ENCODE measurements at regions not wholly inside any gene's neighbourhood (a gene's known extent, or its start where the extent isn't known, plus 50 kb on each side); places are given as distances from the start of the nearest gene placed in this dataset.
"Not testable (repeated sequence)": the region's sequence is repeated elsewhere in the genome, so short reads cannot be mapped to it uniquely, and the experiment has no call there.

DNA sequence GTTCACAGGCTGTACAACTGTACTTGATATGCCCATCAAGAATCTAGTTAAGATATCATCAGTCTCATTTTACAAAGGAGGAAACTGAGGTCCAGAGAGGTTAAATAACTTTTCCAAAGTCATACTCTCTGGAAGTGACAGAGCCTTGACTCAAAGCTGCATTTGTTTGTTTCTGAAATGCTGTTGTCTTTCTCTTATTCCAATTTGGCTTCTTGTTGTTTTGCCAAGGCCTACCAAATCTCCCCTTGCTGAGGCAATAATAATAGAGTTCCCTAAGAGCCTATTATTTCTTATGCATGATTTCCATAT is 79.8 kb upstream of the C12orf71 start:
- Histone ChIP-seq H3K4me3 (ENCODE audit: low read length in 2 of 2) (no peak overlapping the region), H3K4me1 (ENCODE audit: control insufficient read depth, insufficient read depth, low read length) (no peaks in the 10 kb centered on the region), H3K36me3 (ENCODE audit: control insufficient read depth in 2 of 2, insufficient read depth in 2 of 2, low read length in 2 of 2) (no peaks in the 10 kb centered on the region), H3K27ac (ENCODE audit: low read length) (no peak overlapping the region), H3K9me3 (ENCODE audit: control insufficient read depth in 2 of 2, low read length in 2 of 2) (no peaks in the 10 kb centered on the region), H3K27me3 (ENCODE audit: control insufficient read depth in 1 of 2, insufficient read depth in 2 of 2, low read length in 2 of 2) (no peaks in the 10 kb centered on the region), H3K9ac (ENCODE audit: low read length in 2 of 2) (no peak overlapping the region)

GRCh38 chr12:27163048-27163715 is 80.8 kb upstream of the C12orf71 start:
- H3K27ac ChIP-seq (ENCODE audit: low read length), result no peak overlapping the region
- no peak overlapping the region for H3K9ac ChIP-seq (ENCODE audit: low read length in 2 of 2)
- no peak overlapping the region for H3K4me3 ChIP-seq (ENCODE audit: low read length in 2 of 2)
- no peaks in the 10 kb centered on the region for H3K4me1 ChIP-seq (ENCODE audit: control insufficient read depth, insufficient read depth, low read length)
- H3K27me3 ChIP-seq (ENCODE audit: control insufficient read depth in 1 of 2, insufficient read depth in 2 of 2, low read length in 2 of 2), result no peaks in the 10 kb centered on the region
- no peaks in the 10 kb centered on the region for H3K36me3 ChIP-seq (ENCODE audit: control insufficient read depth in 2 of 2, insufficient read depth in 2 of 2, low read length in 2 of 2)
- H3K9me3 ChIP-seq (ENCODE audit: control insufficient read depth in 2 of 2, low read length in 2 of 2), result no peaks in the 10 kb centered on the region

GRCh38 chr12:27163894-27164293 is 80.2 kb upstream of the STK38L start:
- Histone ChIP-seq H3K27ac (ENCODE audit: low read length) (no peak overlapping the region), H3K9ac (ENCODE audit: low read length in 2 of 2) (no peak overlapping the region), H3K36me3 (ENCODE audit: control insufficient read depth in 2 of 2, insufficient read depth in 2 of 2, low read length in 2 of 2) (no peaks in the 10 kb centered on the region), H3K4me3 (ENCODE audit: low read length in 2 of 2) (no peak overlapping the region), H3K4me1 (ENCODE audit: control insufficient read depth, insufficient read depth, low read length) (no peaks in the 10 kb centered on the region), H3K27me3 (ENCODE audit: control insufficient read depth in 1 of 2, insufficient read depth in 2 of 2, low read length in 2 of 2) (no peaks in the 10 kb centered on the region), H3K9me3 (ENCODE audit: control insufficient read depth in 2 of 2, low read length in 2 of 2) (no peaks in the 10 kb centered on the region)

- no peak overlapping the region for H3K27ac ChIP-seq (ENCODE audit: low read length)
- H3K27me3 ChIP-seq (ENCODE audit: control insufficient read depth in 1 of 2, insufficient read depth in 2 of 2, low read length in 2 of 2), result no peaks in the 10 kb centered on the region
- no peak overlapping the region for H3K4me3 ChIP-seq (ENCODE audit: low read length in 2 of 2)
- no peaks in the 10 kb centered on the region for H3K4me1 ChIP-seq (ENCODE audit: control insufficient read depth, insufficient read depth, low read length)
- H3K9ac ChIP-seq (ENCODE audit: low read length in 2 of 2), result no peak overlapping the region
- H3K36me3 ChIP-seq (ENCODE audit: control insufficient read depth in 2 of 2, insufficient read depth in 2 of 2, low read length in 2 of 2), result no peaks in the 10 kb centered on the region
- no peaks in the 10 kb centered on the region for H3K9me3 ChIP-seq (ENCODE audit: control insufficient read depth in 2 of 2, low read length in 2 of 2)
These were observed 79.6 kb upstream of the STK38L start for GRCh38 chr12:27164330-27165040.

DNA sequence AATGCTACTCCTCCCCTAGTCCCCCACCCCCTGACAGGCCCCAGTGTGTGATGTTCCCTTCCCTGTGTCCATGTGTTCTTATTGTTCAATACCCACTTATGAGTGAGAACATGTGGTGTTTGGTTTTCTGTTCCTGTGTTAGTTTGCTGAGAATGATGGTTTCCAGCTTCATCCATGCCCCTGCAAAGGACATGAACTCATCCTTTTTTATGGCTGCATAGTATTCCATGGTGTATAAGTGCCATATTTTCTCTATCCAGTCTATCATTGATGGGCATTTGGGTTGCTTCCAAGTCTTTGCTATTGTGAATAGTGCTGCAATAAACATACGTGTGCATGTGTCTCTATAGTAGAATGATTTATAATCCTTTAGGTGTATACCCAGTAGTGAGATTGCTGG is 78.1 kb upstream of the STK38L start:
- not testable (repeated sequence) for H3K9ac ChIP-seq (ENCODE audit: low read length in 2 of 2); H3K36me3 ChIP-seq (ENCODE audit: control insufficient read depth in 2 of 2, insufficient read depth in 2 of 2, low read length in 2 of 2); H3K9me3 ChIP-seq (ENCODE audit: control insufficient read depth in 2 of 2, low read length in 2 of 2); H3K27me3 ChIP-seq (ENCODE audit: control insufficient read depth in 1 of 2, insufficient read depth in 2 of 2, low read length in 2 of 2); H3K4me3 ChIP-seq (ENCODE audit: low read length in 2 of 2); H3K27ac ChIP-seq (ENCODE audit: low read length); H3K4me1 ChIP-seq (ENCODE audit: control insufficient read depth, insufficient read depth, low read length)

GRCh38 chr12:27171494-27171893 is 72.6 kb upstream of the STK38L start:
- not testable (repeated sequence) for H3K9ac ChIP-seq (ENCODE audit: low read length in 2 of 2); H3K36me3 ChIP-seq (ENCODE audit: control insufficient read depth in 2 of 2, insufficient read depth in 2 of 2, low read length in 2 of 2); H3K4me3 ChIP-seq (ENCODE audit: low read length in 2 of 2); H3K27ac ChIP-seq (ENCODE audit: low read length); H3K4me1 ChIP-seq (ENCODE audit: control insufficient read depth, insufficient read depth, low read length); H3K27me3 ChIP-seq (ENCODE audit: control insufficient read depth in 1 of 2, insufficient read depth in 2 of 2, low read length in 2 of 2)
- peaks cover 0 to 11% of the 10 kb centered on the region in 2 donors for H3K9me3 ChIP-seq (ENCODE audit: control insufficient read depth in 2 of 2, low read length in 2 of 2)

GRCh38 chr12:27176765-27177164 is 67.3 kb upstream of the STK38L start:
- peaks cover 10% of the 10 kb centered on the region for H3K4me1 ChIP-seq (ENCODE audit: control insufficient read depth, insufficient read depth, low read length)
- no peaks in the 10 kb centered on the region for H3K27me3 ChIP-seq (ENCODE audit: control insufficient read depth in 1 of 2, insufficient read depth in 2 of 2, low read length in 2 of 2)
- no peak overlapping the region for H3K4me3 ChIP-seq (ENCODE audit: low read length in 2 of 2)
- H3K36me3 ChIP-seq (ENCODE audit: control insufficient read depth in 2 of 2, insufficient read depth in 2 of 2, low read length in 2 of 2), result no peaks in the 10 kb centered on the region
- H3K9me3 ChIP-seq (ENCODE audit: control insufficient read depth in 2 of 2, low read length in 2 of 2), result peaks cover 0 to 9% of the 10 kb centered on the region in 2 donors
- H3K9ac ChIP-seq (ENCODE audit: low read length in 2 of 2), result no peak overlapping the region
- H3K27ac ChIP-seq (ENCODE audit: low read length), result no peak overlapping the region

GRCh38 chr12:27177706-27178105 is 66.4 kb upstream of the STK38L start:
- Histone ChIP-seq H3K27ac (ENCODE audit: low read length) (no peak overlapping the region), H3K4me1 (ENCODE audit: control insufficient read depth, insufficient read depth, low read length) (peaks cover 10% of the 10 kb centered on the region), H3K9me3 (ENCODE audit: control insufficient read depth in 2 of 2, low read length in 2 of 2) (peaks cover 0 to under 1% of the 10 kb centered on the region in 2 donors), H3K36me3 (ENCODE audit: control insufficient read depth in 2 of 2, insufficient read depth in 2 of 2, low read length in 2 of 2) (no peaks in the 10 kb centered on the region), H3K27me3 (ENCODE audit: control insufficient read depth in 1 of 2, insufficient read depth in 2 of 2, low read length in 2 of 2) (no peaks in the 10 kb centered on the region), H3K9ac (ENCODE audit: low read length in 2 of 2) (no peak overlapping the region), H3K4me3 (ENCODE audit: low read length in 2 of 2) (no peak overlapping the region)

- Histone ChIP-seq H3K4me3 (ENCODE audit: low read length in 2 of 2) (no peak overlapping the region), H3K27ac (ENCODE audit: low read length) (peak overlapping the region; percentile 81), H3K27me3 (ENCODE audit: control insufficient read depth in 1 of 2, insufficient read depth in 2 of 2, low read length in 2 of 2) (no peaks in the 10 kb centered on the region), H3K9me3 (ENCODE audit: control insufficient read depth in 2 of 2, low read length in 2 of 2) (no peaks in the 10 kb centered on the region), H3K4me1 (ENCODE audit: control insufficient read depth, insufficient read depth, low read length) (peaks cover 10% of the 10 kb centered on the region), H3K36me3 (ENCODE audit: control insufficient read depth in 2 of 2, insufficient read depth in 2 of 2, low read length in 2 of 2) (no peaks in the 10 kb centered on the region), H3K9ac (ENCODE audit: low read length in 2 of 2) (peak overlapping the region in 1 of 2 donors; percentile 59)
These were observed 65.8 kb upstream of the STK38L start for GRCh38 chr12:27178255-27178654.

- H3K4me1 ChIP-seq (ENCODE audit: control insufficient read depth, insufficient read depth, low read length), result peaks cover 11% of the 10 kb centered on the region
- H3K4me3 ChIP-seq (ENCODE audit: low read length in 2 of 2), result no peak overlapping the region
- H3K27ac ChIP-seq (ENCODE audit: low read length), result peak overlapping the region; percentile 81
- H3K9me3 ChIP-seq (ENCODE audit: control insufficient read depth in 2 of 2, low read length in 2 of 2), result no peaks in the 10 kb centered on the region
- no peaks in the 10 kb centered on the region for H3K36me3 ChIP-seq (ENCODE audit: control insufficient read depth in 2 of 2, insufficient read depth in 2 of 2, low read length in 2 of 2)
- peak overlapping the region in 1 of 2 donors; percentile 59 for H3K9ac ChIP-seq (ENCODE audit: low read length in 2 of 2)
- H3K27me3 ChIP-seq (ENCODE audit: control insufficient read depth in 1 of 2, insufficient read depth in 2 of 2, low read length in 2 of 2), result no peaks in the 10 kb centered on the region
These were observed 65.2 kb upstream of the STK38L start for GRCh38 chr12:27178723-27179399.

All from stomach smooth muscle (tissue), 2 donors.